PC-3 (cell line): ENCODE measurements at regions not wholly inside any gene's neighbourhood (a gene's known extent, or its start where the extent isn't known, plus 50 kb on each side); places are given as distances from the start of the nearest gene placed in this dataset.

Experiments
- CTCF ChIP-seq: fragments of 300-600 bp; sonication (generic); conservative IDR thresholded peaks from 2 replicates; pipeline ENCODE4 v1.5.1; 2017; ENCODE audit warnings: antibody characterized with exemption, low read depth, mild to moderate bottlenecking, low read length
- EZH2 ChIP-seq: fragments of 300-600 bp; sonication (generic); IDR thresholded peaks from one replicate; pipeline ENCODE4 v1.6.1; 2017; ENCODE audit warnings: antibody characterized with exemption, mild to moderate bottlenecking, low read length; ENCODE audit not compliant: unreplicated experiment

- TF ChIP-seq EZH2 (no peak), CTCF (no peak)
Measured at GRCh38 chr5:67515762-67516161, 319.2 kb upstream of the CD180 start.
